ENCODE measurements at regions not wholly inside any gene's neighbourhood (a gene's known extent, or its start where the extent isn't known, plus 50 kb on each side); places are given as distances from the start of the nearest gene placed in this dataset.

DNA sequence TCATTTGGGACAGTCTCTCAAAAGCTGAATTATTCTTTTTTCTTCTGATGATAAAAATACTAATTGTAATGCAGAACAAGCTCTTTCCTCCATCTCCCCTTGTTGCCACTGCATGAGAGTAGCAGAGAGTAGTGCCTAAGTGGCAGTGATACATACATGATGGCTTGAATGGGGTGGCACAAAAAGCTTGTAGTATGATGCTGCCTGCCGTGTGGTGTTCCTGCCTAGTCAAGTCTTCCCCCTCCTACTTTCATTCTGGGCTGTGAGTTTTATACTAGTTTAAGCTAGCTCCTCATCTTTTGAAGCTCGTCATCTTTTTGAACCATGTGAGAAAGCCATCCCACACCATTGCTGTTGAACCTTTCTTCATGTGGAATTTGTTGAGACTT lies 230.5 kb downstream of the NFKBIZ start:
- no peak overlapping the region for H2AFZ ChIP-seq (ENCODE audit: low read depth, low read length)
- no peak overlapping the region for H3K4me3 ChIP-seq (ENCODE audit: low read length)
- H3K27ac ChIP-seq (ENCODE audit: low read length) = no peak overlapping the region
- H3K36me3 ChIP-seq (ENCODE audit: insufficient read depth, low read length) = no peaks in the 10 kb centered on the region
- no peaks in the 10 kb centered on the region for H3K9me2 ChIP-seq (ENCODE audit: insufficient read depth, low read length)
- no peaks in the 10 kb centered on the region for H4K20me1 ChIP-seq (ENCODE audit: insufficient read depth)
- TF ChIP-seq, protein P1, sequence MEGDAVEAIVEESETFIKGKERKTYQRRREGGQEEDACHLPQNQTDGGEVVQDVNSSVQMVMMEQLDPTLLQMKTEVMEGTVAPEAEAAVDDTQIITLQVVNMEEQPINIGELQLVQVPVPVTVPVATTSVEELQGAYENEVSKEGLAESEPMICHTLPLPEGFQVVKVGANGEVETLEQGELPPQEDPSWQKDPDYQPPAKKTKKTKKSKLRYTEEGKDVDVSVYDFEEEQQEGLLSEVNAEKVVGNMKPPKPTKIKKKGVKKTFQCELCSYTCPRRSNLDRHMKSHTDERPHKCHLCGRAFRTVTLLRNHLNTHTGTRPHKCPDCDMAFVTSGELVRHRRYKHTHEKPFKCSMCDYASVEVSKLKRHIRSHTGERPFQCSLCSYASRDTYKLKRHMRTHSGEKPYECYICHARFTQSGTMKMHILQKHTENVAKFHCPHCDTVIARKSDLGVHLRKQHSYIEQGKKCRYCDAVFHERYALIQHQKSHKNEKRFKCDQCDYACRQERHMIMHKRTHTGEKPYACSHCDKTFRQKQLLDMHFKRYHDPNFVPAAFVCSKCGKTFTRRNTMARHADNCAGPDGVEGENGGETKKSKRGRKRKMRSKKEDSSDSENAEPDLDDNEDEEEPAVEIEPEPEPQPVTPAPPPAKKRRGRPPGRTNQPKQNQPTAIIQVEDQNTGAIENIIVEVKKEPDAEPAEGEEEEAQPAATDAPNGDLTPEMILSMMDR (IDR thresholded peaks at IDR 0.05; ENCODE audit: poor library complexity, severe bottlenecking) = no peak
- no peaks in the 10 kb centered on the region for H3F3A ChIP-seq (ENCODE audit: insufficient read depth, low read length, poor library complexity, severe bottlenecking)
- H3K4me2 ChIP-seq (ENCODE audit: low read length) = no peak overlapping the region
- H3K27me3 ChIP-seq (ENCODE audit: insufficient read depth, low read depth, low read length) = no peaks in the 10 kb centered on the region
- no peaks in the 10 kb centered on the region for H3K79me2 ChIP-seq (replicated peaks; ENCODE audit: insufficient read depth, low read length)
- no peak overlapping the region for H3K9ac ChIP-seq (ENCODE audit: low read length)
- no peaks in the 10 kb centered on the region for H3K9me3 ChIP-seq (ENCODE audit: low read length)

DNA sequence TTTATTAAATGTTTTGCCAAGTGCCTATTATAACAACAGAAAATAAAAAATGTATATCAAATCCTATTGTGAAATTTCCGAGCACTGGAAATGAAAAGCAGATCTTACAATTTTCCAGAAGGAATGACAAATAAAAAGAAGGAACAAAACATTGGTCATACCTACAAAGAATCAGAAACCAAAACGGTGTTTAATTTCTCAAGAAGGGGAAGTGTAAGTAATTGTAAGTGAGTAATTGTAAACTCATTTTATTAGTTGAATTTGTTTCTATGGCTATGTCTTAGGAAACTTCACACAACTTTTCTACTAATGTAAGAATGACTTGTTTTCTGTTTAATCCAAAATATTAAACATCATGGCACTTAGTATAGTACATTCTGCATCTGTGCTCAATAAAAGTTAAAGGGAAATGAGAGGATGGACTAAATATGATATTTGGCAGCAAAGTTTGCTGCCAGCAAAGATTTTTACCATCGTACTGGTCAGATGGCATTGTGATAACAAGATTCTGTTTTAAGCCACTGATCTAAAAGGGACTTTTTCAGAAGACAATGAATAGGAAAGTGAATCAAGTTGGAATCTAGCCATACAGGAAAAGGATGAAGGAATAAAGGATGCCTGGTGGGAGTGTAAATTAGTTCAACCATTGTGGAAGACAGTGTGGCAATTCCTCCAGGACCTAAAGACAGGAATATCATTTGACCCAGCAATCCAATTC lies 232.4 kb downstream of the NFKBIZ start:
- H3K4me3 ChIP-seq (ENCODE audit: low read length) = no peak overlapping the region
- no peak overlapping the region for H3K4me2 ChIP-seq (ENCODE audit: low read length)
- no peaks in the 10 kb centered on the region for H3K36me3 ChIP-seq (ENCODE audit: insufficient read depth, low read length)
- no peaks in the 10 kb centered on the region for H3F3A ChIP-seq (ENCODE audit: insufficient read depth, low read length, poor library complexity, severe bottlenecking)
- H3K9ac ChIP-seq (ENCODE audit: low read length) = no peak overlapping the region
- no peaks in the 10 kb centered on the region for H3K9me3 ChIP-seq (ENCODE audit: low read length)
- no peak overlapping the region for H3K27ac ChIP-seq (ENCODE audit: low read length)
- no peaks in the 10 kb centered on the region for H3K79me2 ChIP-seq (replicated peaks; ENCODE audit: insufficient read depth, low read length)
- H3K9me2 ChIP-seq (ENCODE audit: insufficient read depth, low read length) = no peaks in the 10 kb centered on the region
- TF ChIP-seq SMC3 (conservative IDR thresholded peaks at IDR 0.05; ENCODE audit: poor library complexity) = no peak
- TF ChIP-seq, protein P2, sequence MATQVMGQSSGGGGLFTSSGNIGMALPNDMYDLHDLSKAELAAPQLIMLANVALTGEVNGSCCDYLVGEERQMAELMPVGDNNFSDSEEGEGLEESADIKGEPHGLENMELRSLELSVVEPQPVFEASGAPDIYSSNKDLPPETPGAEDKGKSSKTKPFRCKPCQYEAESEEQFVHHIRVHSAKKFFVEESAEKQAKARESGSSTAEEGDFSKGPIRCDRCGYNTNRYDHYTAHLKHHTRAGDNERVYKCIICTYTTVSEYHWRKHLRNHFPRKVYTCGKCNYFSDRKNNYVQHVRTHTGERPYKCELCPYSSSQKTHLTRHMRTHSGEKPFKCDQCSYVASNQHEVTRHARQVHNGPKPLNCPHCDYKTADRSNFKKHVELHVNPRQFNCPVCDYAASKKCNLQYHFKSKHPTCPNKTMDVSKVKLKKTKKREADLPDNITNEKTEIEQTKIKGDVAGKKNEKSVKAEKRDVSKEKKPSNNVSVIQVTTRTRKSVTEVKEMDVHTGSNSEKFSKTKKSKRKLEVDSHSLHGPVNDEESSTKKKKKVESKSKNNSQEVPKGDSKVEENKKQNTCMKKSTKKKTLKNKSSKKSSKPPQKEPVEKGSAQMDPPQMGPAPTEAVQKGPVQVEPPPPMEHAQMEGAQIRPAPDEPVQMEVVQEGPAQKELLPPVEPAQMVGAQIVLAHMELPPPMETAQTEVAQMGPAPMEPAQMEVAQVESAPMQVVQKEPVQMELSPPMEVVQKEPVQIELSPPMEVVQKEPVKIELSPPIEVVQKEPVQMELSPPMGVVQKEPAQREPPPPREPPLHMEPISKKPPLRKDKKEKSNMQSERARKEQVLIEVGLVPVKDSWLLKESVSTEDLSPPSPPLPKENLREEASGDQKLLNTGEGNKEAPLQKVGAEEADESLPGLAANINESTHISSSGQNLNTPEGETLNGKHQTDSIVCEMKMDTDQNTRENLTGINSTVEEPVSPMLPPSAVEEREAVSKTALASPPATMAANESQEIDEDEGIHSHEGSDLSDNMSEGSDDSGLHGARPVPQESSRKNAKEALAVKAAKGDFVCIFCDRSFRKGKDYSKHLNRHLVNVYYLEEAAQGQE (IDR thresholded peaks at IDR 0.05; ENCODE audit: borderline replicate concordance) = no peak
- TF ChIP-seq TAF1 (IDR thresholded peaks at IDR 0.05; ENCODE audit: low read depth) = no peak
- H4K20me1 ChIP-seq (ENCODE audit: insufficient read depth) = no peaks in the 10 kb centered on the region
- no peak overlapping the region for H2AFZ ChIP-seq (ENCODE audit: low read depth, low read length)
- H3K27me3 ChIP-seq (ENCODE audit: insufficient read depth, low read depth, low read length) = no peaks in the 10 kb centered on the region

DNA sequence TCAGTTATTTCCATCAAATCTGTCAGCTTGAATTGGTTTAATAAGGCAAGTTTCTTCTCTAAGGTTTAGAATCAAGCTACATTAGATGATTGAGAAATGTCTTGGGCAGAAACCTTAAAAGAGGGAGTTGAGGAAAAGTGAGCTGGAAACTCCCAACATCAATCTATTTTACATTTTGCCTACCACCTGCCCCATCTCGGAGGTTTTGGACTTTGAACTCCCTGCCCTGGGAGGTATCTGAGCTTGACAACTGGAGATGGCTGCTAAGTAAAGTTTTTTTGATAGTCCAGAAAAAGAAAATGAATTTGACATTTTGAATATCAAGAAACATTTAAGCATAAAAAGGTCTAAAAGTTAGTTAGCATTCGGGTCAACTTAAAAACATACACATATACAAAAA lies 234.2 kb downstream of the NFKBIZ start:
- Histone ChIP-seq H3K36me3 (ENCODE audit: insufficient read depth, low read length) (no peaks in the 10 kb centered on the region), H3K4me3 (ENCODE audit: low read length) (no peak overlapping the region), H3K4me2 (ENCODE audit: low read length) (no peak overlapping the region), H4K20me1 (ENCODE audit: insufficient read depth) (no peaks in the 10 kb centered on the region), H3K9me2 (ENCODE audit: insufficient read depth, low read length) (no peaks in the 10 kb centered on the region), H3K27me3 (ENCODE audit: insufficient read depth, low read depth, low read length) (no peaks in the 10 kb centered on the region), H2AFZ (ENCODE audit: low read depth, low read length) (no peak overlapping the region), H3K27ac (ENCODE audit: low read length) (no peak overlapping the region), H3K9me3 (ENCODE audit: low read length) (no peaks in the 10 kb centered on the region), H3F3A (ENCODE audit: insufficient read depth, low read length, poor library complexity, severe bottlenecking) (no peaks in the 10 kb centered on the region), H3K9ac (ENCODE audit: low read length) (no peak overlapping the region), H3K79me2 (replicated peaks; ENCODE audit: insufficient read depth, low read length) (no peaks in the 10 kb centered on the region)
- TF ChIP-seq RAD21 (conservative IDR thresholded peaks at IDR 0.05) (no peak), SMC3 (conservative IDR thresholded peaks at IDR 0.05; ENCODE audit: poor library complexity) (no peak), POLR2AphosphoS5 (IDR thresholded peaks at IDR 0.05) (no peak), EP300 (conservative IDR thresholded peaks at IDR 0.05; ENCODE audit: poor library complexity, severe bottlenecking) (no peak), MXI1 (conservative IDR thresholded peaks at IDR 0.05; ENCODE audit: poor library complexity, severe bottlenecking) (no peak), TAF1 (IDR thresholded peaks at IDR 0.05; ENCODE audit: low read depth) (no peak), EZH2 (IDR thresholded peaks at IDR 0.05; ENCODE audit: borderline replicate concordance, insufficient read depth, low read length, poor library complexity, severe bottlenecking) (no peak)
- TF ChIP-seq, protein P2 (IDR thresholded peaks at IDR 0.05; ENCODE audit: borderline replicate concordance) = no peak
- TF ChIP-seq, protein P1 (IDR thresholded peaks at IDR 0.05; ENCODE audit: poor library complexity, severe bottlenecking) = no peak
